Panc1 (cell line): ENCODE measurements at regions not wholly inside any gene's neighbourhood (a gene's known extent, or its start where the extent isn't known, plus 50 kb on each side); places are given as distances from the start of the nearest gene placed in this dataset.

Experiments used
- POLR2AphosphoS5 ChIP-seq: IDR thresholded peaks from 2 replicates; pipeline ENCODE4 v1.6.1; 2012; ENCODE audit warnings: mild to moderate bottlenecking, low read depth, low read length, moderate library complexity
- TCF7L2 ChIP-seq: IDR thresholded peaks from 2 replicates; pipeline ENCODE4 v1.6.1; 2011; ENCODE audit warnings: mild to moderate bottlenecking, low read depth, low read length, inconsistent platforms
- TF ChIP-seq, protein P1 (sequence below): fragments of 450-650 bp; IDR thresholded peaks from 2 replicates; pipeline ENCODE4 v1.5.1; 2017; ENCODE audit warnings: mild to moderate bottlenecking
- TF ChIP-seq, protein P2 (sequence below), 2 experiments: IDR thresholded peaks; 2 replicates each; pipeline ENCODE4 v1.6.1; 2011 to 2012; ENCODE audit warnings: low read depth in 2 of 2, control low read depth in 1 of 2, low read length in 1 of 2, mild to moderate bottlenecking in 1 of 2, moderate library complexity in 1 of 2; ENCODE audit not compliant: insufficient read depth in 1 of 2

DNA sequence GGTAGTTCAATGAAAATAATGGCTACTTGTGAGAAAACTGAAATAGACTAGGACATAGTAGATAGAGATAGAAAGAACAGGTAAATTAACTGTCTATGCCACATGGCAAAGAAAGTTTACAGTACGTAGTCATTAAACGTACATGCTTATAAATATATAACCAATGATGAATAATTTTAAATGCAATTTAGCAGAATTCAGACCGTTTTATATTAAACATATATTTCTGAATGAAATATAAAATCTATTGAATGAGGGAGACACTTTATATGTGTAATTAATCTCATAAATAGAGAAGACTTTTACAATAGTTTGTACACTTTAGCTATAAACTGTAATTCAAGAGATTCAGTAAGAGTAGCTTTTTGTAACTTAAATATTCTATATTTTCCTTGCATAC is 124.4 kb upstream of the VPREB1 start:
- TF ChIP-seq POLR2AphosphoS5 (no peak), TCF7L2 (no peak)
- TF ChIP-seq, protein P1, sequence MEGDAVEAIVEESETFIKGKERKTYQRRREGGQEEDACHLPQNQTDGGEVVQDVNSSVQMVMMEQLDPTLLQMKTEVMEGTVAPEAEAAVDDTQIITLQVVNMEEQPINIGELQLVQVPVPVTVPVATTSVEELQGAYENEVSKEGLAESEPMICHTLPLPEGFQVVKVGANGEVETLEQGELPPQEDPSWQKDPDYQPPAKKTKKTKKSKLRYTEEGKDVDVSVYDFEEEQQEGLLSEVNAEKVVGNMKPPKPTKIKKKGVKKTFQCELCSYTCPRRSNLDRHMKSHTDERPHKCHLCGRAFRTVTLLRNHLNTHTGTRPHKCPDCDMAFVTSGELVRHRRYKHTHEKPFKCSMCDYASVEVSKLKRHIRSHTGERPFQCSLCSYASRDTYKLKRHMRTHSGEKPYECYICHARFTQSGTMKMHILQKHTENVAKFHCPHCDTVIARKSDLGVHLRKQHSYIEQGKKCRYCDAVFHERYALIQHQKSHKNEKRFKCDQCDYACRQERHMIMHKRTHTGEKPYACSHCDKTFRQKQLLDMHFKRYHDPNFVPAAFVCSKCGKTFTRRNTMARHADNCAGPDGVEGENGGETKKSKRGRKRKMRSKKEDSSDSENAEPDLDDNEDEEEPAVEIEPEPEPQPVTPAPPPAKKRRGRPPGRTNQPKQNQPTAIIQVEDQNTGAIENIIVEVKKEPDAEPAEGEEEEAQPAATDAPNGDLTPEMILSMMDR = no peak
- TF ChIP-seq, protein P2, sequence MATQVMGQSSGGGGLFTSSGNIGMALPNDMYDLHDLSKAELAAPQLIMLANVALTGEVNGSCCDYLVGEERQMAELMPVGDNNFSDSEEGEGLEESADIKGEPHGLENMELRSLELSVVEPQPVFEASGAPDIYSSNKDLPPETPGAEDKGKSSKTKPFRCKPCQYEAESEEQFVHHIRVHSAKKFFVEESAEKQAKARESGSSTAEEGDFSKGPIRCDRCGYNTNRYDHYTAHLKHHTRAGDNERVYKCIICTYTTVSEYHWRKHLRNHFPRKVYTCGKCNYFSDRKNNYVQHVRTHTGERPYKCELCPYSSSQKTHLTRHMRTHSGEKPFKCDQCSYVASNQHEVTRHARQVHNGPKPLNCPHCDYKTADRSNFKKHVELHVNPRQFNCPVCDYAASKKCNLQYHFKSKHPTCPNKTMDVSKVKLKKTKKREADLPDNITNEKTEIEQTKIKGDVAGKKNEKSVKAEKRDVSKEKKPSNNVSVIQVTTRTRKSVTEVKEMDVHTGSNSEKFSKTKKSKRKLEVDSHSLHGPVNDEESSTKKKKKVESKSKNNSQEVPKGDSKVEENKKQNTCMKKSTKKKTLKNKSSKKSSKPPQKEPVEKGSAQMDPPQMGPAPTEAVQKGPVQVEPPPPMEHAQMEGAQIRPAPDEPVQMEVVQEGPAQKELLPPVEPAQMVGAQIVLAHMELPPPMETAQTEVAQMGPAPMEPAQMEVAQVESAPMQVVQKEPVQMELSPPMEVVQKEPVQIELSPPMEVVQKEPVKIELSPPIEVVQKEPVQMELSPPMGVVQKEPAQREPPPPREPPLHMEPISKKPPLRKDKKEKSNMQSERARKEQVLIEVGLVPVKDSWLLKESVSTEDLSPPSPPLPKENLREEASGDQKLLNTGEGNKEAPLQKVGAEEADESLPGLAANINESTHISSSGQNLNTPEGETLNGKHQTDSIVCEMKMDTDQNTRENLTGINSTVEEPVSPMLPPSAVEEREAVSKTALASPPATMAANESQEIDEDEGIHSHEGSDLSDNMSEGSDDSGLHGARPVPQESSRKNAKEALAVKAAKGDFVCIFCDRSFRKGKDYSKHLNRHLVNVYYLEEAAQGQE (IDR thresholded peaks at IDR 0.05; ENCODE audit: insufficient read depth in 1 of 2, low read depth in 2 of 2, low read length in 1 of 2) = no peak
